Stomach smooth muscle (tissue), 2 donors: ENCODE measurements at regions not wholly inside any gene's neighbourhood (a gene's known extent, or its start where the extent isn't known, plus 50 kb on each side); places are given as distances from the start of the nearest gene placed in this dataset.
"Not testable (repeated sequence)": the region's sequence is repeated elsewhere in the genome, so short reads cannot be mapped to it uniquely, and the experiment has no call there.

Experiments used
- H3K27ac ChIP-seq: one replicate; pipeline ENCODE4 v1.7.0; 2013; ENCODE audit warnings: mild to moderate bottlenecking, low read length, inconsistent platforms
- H3K27me3 ChIP-seq, 2 donors: one replicate each; pipeline ENCODE4 v1.7.0; 2013; ENCODE audit warnings: low read length in 2 of 2; ENCODE audit not compliant: insufficient read depth in 2 of 2, control insufficient read depth in 1 of 2
- H3K36me3 ChIP-seq, 2 donors: one replicate each; pipeline ENCODE4 v1.7.0; 2013; ENCODE audit warnings: low read length in 2 of 2; ENCODE audit not compliant: control insufficient read depth in 2 of 2, insufficient read depth in 2 of 2
- H3K4me1 ChIP-seq: one replicate; pipeline ENCODE4 v1.7.0; 2013; ENCODE audit warnings: low read length; ENCODE audit not compliant: control insufficient read depth, insufficient read depth
- H3K4me3 ChIP-seq, 2 donors: one replicate each; pipeline ENCODE4 v1.7.0; 2013; ENCODE audit warnings: low read length in 2 of 2
- H3K9ac ChIP-seq, 2 donors: one replicate each; pipeline ENCODE4 v1.7.0; 2013; ENCODE audit warnings: low read length in 2 of 2, mild to moderate bottlenecking in 1 of 2
- H3K9me3 ChIP-seq, 2 donors: one replicate each; pipeline ENCODE4 v1.7.0; 2013; ENCODE audit warnings: low read length in 2 of 2; ENCODE audit not compliant: control insufficient read depth in 2 of 2
- donor health status: healthy.
- donor health status: Pancreatic carcinoma.

DNA sequence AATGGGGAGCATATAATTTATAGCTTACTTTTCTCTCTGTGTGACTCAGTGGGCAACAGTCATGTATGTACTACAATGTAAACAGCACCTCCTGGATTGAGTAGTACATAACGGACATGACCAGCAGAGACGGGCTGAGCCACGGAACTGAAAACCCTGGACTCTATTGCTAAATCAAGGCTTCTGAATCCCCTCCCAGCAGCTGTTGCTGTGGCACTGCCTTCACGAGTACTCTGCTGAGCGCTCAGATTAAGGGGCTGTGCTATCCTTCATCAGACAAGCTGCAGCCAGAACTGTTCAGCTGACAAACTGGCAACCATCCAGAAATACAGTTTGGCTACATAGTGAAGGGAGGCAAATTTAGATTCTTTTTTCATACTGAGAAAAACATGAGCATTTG is 131.3 kb upstream of the CCDC180 start:
- Histone ChIP-seq H3K27me3 (no peaks in the 10 kb centered on the region), H3K4me1 (no peaks in the 10 kb centered on the region)

DNA sequence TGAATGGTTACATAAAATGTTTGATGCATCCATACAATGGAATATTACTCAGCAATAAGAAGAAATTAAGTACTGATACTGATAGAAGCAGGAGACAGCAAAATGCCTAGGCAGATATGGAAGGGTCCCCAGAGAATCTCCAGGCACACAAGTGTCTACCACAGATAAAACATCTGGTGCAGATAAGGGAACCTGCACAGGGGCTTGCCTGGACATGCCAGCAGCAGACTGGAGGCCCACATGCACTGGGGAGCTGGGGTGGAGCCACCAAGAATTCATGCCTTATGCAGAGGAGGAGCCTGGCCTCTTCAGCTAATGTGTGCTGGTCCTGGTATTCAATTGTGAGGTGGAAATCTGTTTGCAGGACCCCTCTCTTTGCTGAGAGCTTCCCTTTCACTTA is 129.2 kb upstream of the CTSV start:
- not testable (repeated sequence) for H3K27me3 ChIP-seq, H3K9me3 ChIP-seq, H3K9ac ChIP-seq, H3K27ac ChIP-seq, H3K4me1 ChIP-seq, H3K36me3 ChIP-seq, H3K4me3 ChIP-seq

More for the DNA sequence above, 131.3 kb upstream of the CCDC180 start:
- Histone ChIP-seq H3K27ac (no peak overlapping the region), H3K36me3 (no peaks in the 10 kb centered on the region), H3K9ac (no peak overlapping the region), H3K9me3 (no peaks in the 10 kb centered on the region), H3K4me3 (no peak overlapping the region)

DNA sequence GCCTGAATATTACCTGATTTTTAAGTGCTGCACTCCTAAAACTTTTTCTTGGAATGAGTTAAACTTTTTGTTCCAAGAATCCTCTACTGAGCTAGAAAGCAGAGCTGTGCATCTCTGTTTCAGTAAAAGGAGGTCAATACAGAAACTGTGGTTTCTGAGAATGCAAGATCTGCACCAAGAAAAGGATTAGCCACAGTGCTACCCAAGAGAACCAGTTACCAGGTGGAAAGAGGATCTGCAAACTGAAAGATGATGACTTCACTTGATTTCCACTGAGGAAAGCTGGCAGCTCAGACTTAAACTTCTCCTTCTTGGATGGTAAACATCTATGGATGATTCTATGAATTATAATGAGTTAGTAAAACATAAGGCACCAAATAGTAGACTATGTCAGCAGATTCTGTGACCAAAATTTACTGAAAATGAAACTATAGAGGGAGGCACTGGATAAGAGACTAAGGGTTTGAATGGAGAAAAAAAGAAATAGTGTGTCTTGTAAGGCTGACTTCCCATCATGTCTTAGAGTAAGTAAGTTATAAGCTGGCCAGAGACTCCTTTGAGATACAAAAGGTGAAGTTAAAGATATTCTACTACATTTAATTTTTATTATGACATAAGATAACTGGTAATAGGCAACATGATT is 127.7 kb upstream of the CTSV start:
- not testable (repeated sequence) for H3K36me3 ChIP-seq, H3K9ac ChIP-seq, H3K9me3 ChIP-seq, H3K27ac ChIP-seq, H3K27me3 ChIP-seq, H3K4me3 ChIP-seq, H3K4me1 ChIP-seq

DNA sequence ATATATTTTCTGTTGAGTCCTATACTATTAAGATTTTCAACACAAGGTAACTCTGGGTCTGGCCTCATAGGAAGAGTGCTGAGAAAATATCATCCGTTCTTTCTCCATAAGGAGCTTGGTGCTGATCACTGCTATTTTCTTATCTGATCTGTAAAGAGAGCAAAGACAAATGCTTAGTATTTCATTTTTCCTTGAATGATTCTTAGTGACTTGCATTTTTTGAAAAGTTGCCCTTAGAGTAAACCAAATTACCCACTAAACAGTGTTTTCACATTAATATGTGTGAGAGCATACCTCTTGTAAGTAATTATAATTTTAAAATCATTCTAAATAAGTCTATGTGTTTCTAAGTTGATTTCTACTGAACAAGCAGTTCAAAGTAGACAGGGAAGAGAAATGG is 121.3 kb upstream of the CTSV start:
- Histone ChIP-seq H3K9me3 (no peaks in the 10 kb centered on the region), H3K4me1 (no peaks in the 10 kb centered on the region), H3K27ac (no peak overlapping the region), H3K27me3 (no peaks in the 10 kb centered on the region), H3K9ac (no peak overlapping the region), H3K4me3 (no peak overlapping the region), H3K36me3 (no peaks in the 10 kb centered on the region)

DNA sequence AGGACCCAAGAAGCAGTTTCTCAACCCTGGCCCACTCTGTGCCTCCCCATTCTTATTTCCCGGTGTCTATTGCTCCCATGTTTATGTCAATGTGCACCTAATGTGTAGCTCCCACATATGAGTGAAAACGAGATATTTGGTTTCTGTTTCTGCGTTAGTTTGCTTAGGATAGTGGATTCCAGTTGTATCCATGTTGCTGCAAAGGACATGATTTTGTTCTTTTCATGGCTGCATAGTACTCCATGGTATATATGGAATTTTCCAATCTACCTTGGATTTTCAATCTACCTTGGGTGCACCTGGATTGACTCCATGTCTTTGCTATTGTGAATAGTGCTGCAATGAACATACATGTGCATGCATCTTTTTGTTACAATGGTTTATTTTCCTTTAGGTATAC is 119.8 kb upstream of the CTSV start:
- H3K9me3 ChIP-seq, H3K27me3 ChIP-seq, H3K27ac ChIP-seq, H3K36me3 ChIP-seq, H3K9ac ChIP-seq, H3K4me3 ChIP-seq, H3K4me1 ChIP-seq: not testable (repeated sequence)

DNA sequence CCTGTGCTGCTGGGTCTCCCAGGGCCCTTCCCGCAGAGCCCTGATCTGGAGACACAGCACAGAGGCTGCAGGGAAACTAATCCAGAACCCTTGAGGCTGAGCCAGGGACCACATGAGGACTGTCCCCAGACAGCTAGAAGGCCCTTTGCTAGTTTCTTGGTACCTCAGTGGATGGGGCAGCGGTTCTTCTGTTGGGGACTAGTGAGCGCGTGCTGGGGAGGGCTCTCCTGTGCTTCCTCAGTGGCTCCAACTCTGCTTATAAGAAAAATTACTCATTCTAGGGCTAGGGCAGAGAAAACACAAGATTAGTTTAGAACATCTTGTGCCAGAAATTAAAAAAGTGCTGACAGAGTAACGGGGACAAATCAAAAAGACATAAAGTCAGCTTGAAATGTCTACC is 116.5 kb upstream of the CTSV start:
- H3K36me3 ChIP-seq, H3K4me1 ChIP-seq, H3K27ac ChIP-seq, H3K9me3 ChIP-seq, H3K9ac ChIP-seq, H3K4me3 ChIP-seq, H3K27me3 ChIP-seq: not testable (repeated sequence)

DNA sequence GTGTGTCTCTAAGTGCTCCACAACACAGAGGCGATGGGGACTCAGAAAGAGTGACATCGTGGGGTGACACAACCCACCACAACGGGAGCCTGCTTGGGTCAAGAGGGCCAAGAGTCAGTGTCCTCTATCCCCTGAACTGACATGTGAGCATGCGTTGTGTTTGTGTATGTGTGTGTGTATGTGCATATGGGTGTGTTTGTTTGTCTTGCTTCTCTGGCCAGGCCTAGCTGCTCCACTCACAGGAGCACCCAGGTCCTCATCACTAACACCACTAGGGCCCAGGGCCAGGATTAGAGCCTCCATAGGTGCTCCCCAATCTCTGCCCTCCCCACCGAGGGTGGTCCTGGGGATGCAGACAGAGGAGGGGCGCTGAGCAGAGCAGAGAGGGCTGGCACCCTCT is 115.0 kb upstream of the CTSV start:
- H3K27ac ChIP-seq = no peak overlapping the region
- no peaks in the 10 kb centered on the region for H3K9me3 ChIP-seq
- H3K36me3 ChIP-seq = no peaks in the 10 kb centered on the region
- no peaks in the 10 kb centered on the region for H3K27me3 ChIP-seq
- H3K4me3 ChIP-seq = no peak overlapping the region
- no peak overlapping the region for H3K9ac ChIP-seq
- no peaks in the 10 kb centered on the region for H3K4me1 ChIP-seq

DNA sequence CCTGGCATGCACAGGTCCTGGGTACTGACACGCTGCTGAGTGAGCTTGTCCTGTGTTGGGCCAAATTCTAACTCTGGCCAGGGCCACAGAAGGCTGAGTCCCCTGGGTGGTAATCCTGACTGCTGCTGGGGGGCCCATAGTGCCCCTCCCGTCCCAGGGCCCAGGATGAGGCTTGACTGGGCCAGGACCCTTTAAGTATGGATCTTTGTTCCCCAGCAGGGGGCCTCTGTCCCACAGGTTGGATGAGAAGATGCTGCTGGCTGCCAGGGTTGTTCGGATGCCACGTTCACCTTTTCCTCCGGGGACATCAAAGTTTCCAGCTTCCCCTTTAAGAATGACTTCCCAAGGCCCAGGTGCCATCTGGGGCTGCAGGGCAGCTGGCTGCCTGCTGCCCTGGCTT is 114.2 kb upstream of the CTSV start:
- H3K4me1 ChIP-seq, H3K9ac ChIP-seq, H3K9me3 ChIP-seq, H3K27me3 ChIP-seq, H3K27ac ChIP-seq, H3K4me3 ChIP-seq, H3K36me3 ChIP-seq: not testable (repeated sequence)

DNA sequence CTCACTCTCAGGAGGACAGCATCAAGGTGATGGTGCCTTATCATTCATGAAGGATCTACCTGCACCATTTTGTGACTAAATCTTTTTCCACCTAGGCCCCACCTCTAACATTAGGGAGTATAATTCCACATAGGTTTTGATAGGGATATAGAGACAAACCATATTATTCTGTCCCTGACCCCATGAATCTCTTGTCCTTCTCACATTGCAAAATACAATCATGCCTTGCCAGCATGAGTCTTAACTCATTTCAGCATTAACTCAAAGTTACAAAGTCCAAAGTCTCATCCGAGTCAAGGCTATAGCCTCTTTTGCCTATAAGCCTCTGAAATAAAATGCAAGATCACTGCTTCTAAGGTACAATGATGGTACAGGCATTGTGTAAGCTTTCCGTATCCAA is 111.5 kb upstream of the CTSV start:
- H3K9ac ChIP-seq, H3K9me3 ChIP-seq, H3K27ac ChIP-seq, H3K27me3 ChIP-seq, H3K4me3 ChIP-seq, H3K36me3 ChIP-seq, H3K4me1 ChIP-seq: not testable (repeated sequence)

DNA sequence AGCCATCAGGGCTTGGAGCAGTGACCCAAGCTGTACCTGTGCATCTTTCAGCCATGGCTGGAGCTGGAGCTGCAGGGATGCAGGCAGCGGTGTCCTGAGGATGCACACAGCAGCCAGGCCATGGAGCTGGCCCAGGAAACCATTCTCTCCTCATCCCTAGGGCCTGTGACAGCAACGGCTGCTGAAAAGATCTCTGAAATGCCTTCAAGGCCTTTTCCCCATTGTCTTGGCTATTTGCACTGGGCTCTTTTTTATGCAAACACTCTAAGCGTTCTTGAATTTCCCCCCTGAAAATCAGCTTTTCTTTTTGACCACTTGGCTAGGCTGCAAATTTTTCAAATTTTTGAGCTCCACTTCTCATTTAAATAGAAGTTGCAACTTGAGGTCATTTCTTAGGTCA is 109.5 kb upstream of the CTSV start:
- H3K9ac ChIP-seq, H3K27ac ChIP-seq, H3K36me3 ChIP-seq, H3K4me1 ChIP-seq, H3K9me3 ChIP-seq, H3K4me3 ChIP-seq, H3K27me3 ChIP-seq: not testable (repeated sequence)

DNA sequence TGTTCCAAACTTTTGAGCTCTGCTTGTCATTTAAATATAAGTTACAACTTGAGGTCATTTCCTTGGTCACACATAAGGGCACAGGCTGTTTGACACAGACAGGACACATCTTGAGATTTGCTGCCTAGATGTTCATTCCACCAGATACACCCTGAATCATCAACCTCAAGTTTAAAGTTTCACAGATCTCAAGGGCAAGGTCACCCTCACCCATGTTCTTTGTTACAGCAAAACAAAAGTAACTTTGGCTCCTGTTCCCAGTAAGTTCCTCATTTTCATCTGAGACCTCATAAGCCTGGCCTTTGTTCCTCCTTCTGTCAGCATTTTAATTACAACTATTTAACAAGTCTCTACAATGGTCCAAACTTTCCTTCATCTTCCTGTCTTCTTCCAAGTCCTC is 106.7 kb upstream of the CTSV start:
- H3K9ac ChIP-seq, H3K27me3 ChIP-seq, H3K9me3 ChIP-seq, H3K27ac ChIP-seq, H3K4me1 ChIP-seq, H3K4me3 ChIP-seq, H3K36me3 ChIP-seq: not testable (repeated sequence)

DNA sequence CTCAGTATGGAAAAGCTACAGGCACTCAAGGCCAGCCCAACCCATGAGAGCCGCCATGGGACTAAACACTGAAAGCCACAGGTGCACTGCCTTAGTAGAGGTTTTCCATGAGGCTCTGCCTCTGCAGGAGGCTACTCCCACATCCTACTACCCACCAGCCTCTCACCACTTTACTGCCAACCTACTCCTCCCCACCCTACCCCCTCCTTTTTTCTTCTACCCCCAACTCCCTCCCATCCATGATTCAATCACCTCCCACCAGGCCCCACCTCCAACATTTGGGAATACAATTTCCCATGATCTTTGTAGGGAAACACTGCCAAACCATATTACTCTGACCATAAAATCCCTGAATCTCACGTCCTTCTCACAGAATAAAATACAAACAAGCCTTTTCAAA is 101.6 kb upstream of the CTSV start:
- Histone ChIP-seq H3K27me3 (no peaks in the 10 kb centered on the region), H3K4me1 (no peaks in the 10 kb centered on the region), H3K27ac (no peak overlapping the region), H3K36me3 (no peaks in the 10 kb centered on the region), H3K9me3 (no peaks in the 10 kb centered on the region), H3K4me3 (no peak overlapping the region), H3K9ac (no peak overlapping the region)
